OCI-LY3 (cell line): ENCODE measurements at regions not wholly inside any gene's neighbourhood (a gene's known extent, or its start where the extent isn't known, plus 50 kb on each side); places are given as distances from the start of the nearest gene placed in this dataset.

ENCODE experiments used
- EZH2phosphoT487 ChIP-seq: fragments of 200-600 bp; shearing (Covaris generic); IDR thresholded peaks from 2 replicates; pipeline ENCODE4 v1.6.1; 2018; ENCODE audit warnings: antibody characterized with exemption, mixed run types, low read depth
- TF ChIP-seq, protein P1 (sequence below): fragments of 200-600, 300-600 bp; sonication (generic); IDR thresholded peaks from 2 replicates; pipeline ENCODE4 v1.5.1; 2014; ENCODE audit warnings: antibody characterized with exemption, low read length, low read depth

DNA sequence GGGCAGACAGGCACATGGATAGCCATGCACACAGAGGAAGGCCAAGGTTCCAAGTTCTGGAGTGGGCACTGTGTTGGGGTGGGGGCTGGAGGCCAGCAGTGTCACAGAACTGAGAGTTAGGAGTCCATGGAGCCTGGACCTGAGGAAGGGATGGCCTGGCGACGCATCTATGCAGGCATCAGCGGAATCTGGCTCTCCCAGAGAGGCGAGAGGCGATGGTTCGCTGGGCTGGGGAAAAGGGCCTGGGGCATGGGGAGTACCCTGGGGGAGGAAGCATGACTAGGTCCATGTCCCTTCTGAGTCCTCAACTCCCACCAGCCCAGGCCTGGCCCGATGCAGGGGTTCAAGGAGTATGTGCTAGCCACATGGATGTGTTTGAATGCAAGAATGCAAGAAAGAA is 192.8 kb upstream of the LINGO1 start:
- TF ChIP-seq, protein P1, sequence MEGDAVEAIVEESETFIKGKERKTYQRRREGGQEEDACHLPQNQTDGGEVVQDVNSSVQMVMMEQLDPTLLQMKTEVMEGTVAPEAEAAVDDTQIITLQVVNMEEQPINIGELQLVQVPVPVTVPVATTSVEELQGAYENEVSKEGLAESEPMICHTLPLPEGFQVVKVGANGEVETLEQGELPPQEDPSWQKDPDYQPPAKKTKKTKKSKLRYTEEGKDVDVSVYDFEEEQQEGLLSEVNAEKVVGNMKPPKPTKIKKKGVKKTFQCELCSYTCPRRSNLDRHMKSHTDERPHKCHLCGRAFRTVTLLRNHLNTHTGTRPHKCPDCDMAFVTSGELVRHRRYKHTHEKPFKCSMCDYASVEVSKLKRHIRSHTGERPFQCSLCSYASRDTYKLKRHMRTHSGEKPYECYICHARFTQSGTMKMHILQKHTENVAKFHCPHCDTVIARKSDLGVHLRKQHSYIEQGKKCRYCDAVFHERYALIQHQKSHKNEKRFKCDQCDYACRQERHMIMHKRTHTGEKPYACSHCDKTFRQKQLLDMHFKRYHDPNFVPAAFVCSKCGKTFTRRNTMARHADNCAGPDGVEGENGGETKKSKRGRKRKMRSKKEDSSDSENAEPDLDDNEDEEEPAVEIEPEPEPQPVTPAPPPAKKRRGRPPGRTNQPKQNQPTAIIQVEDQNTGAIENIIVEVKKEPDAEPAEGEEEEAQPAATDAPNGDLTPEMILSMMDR: no peak
- TF ChIP-seq EZH2phosphoT487: no peak
